Activated T-helper 2 cell treated with anti-CD3 and anti-CD28 coated beads, Interferon-gamma antibody, Interleukin-2, Interleukin-4, amounts not matched to agents 10 μg/mL and 5 μg/mL and 100 μg/mL, durations not matched to agents 14 hours and 24 hours and 36 hours (primary cell): ENCODE measurements at regions not wholly inside any gene's neighbourhood (a gene's known extent, or its start where the extent isn't known, plus 50 kb on each side); places are given as distances from the start of the nearest gene placed in this dataset.
"Not testable (repeated sequence)": the region's sequence is repeated elsewhere in the genome, so short reads cannot be mapped to it uniquely, and the experiment has no call there.

Experiments
- DNase-seq: peaks from one replicate; pipeline ENCODE4 v3.0.0; 2021; ENCODE audit warnings: low spot score
- H3K27ac Mint-ChIP-seq: one replicate; pipeline ENCODE4 v1.8.0; 2021; ENCODE audit warnings: mixed read lengths
- H3K27me3 Mint-ChIP-seq: one replicate; pipeline ENCODE4 v1.8.0; 2021; ENCODE audit warnings: low read depth, mixed read lengths
- H3K36me3 Mint-ChIP-seq: one replicate; pipeline ENCODE4 v1.8.0; 2021; ENCODE audit warnings: low read depth, mixed read lengths
- H3K4me1 Mint-ChIP-seq: one replicate; pipeline ENCODE4 v1.8.0; 2021; ENCODE audit warnings: low read depth, mixed read lengths
- H3K4me3 Mint-ChIP-seq: one replicate; pipeline ENCODE4 v1.8.0; 2021; ENCODE audit warnings: low read depth, mild to moderate bottlenecking, moderate library complexity, mixed read lengths
- H3K9me3 Mint-ChIP-seq: one replicate; pipeline ENCODE4 v1.8.0; 2021; ENCODE audit warnings: mixed read lengths
- intact Hi-C: fragments of 100-400 bp; cut with micrococcal nuclease; formaldehyde crosslinking; loops from one replicate; pipeline ENCODE4 v1.15.1; 2023

GRCh38 chr1:232859216-232859615, 54.0 kb downstream of the MAP10 start:
- DNase-seq = no peak
- intact Hi-C loops = no loop called here
- H3K4me1 Mint-ChIP-seq = peaks cover 3% of the 10 kb centered on the region
- no peaks in the 10 kb centered on the region for H3K9me3 Mint-ChIP-seq
- peaks cover 17% of the 10 kb centered on the region for H3K27me3 Mint-ChIP-seq
- H3K4me3 Mint-ChIP-seq = no peak overlapping the region
- H3K36me3 Mint-ChIP-seq = no peaks in the 10 kb centered on the region
- H3K27ac Mint-ChIP-seq = no peak overlapping the region

DNA sequence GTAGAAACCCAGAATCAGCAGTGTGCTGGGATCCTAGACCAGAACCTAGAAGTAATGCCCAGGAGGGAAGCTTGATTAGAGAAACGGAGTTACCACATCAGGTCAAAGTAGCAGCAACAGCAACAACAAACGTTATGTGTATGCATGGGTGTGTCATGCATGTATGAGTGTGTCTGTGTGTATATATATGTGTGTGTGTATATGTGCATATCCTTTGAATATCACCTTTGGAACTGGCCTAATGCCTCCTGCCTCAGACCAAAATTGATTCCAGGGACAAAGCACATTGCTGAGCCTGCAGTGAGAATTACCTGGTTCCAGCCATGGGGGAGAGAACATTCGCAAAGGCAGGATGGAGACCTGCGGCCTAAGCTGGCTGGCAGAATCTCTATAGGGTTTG, 55.9 kb downstream of the MAP10 start:
- intact Hi-C loops = no loop called here
- Mint-ChIP-seq H3K27me3 (peaks cover 18% of the 10 kb centered on the region), H3K4me1 (no peaks in the 10 kb centered on the region), H3K27ac (no peak overlapping the region), H3K4me3 (no peak overlapping the region), H3K36me3 (no peaks in the 10 kb centered on the region), H3K9me3 (no peaks in the 10 kb centered on the region)
- no peak for DNase-seq

- H3K27ac Mint-ChIP-seq = no peak overlapping the region
- intact Hi-C loops = no loop called here
- H3K4me1 Mint-ChIP-seq = no peaks in the 10 kb centered on the region
- H3K36me3 Mint-ChIP-seq = no peaks in the 10 kb centered on the region
- no peak overlapping the region for H3K4me3 Mint-ChIP-seq
- peaks cover 19% of the 10 kb centered on the region for H3K27me3 Mint-ChIP-seq
- H3K9me3 Mint-ChIP-seq = no peaks in the 10 kb centered on the region
- no peak for DNase-seq
These were observed 58.5 kb downstream of the MAP10 start for GRCh38 chr1:232863544-232864275.

DNA sequence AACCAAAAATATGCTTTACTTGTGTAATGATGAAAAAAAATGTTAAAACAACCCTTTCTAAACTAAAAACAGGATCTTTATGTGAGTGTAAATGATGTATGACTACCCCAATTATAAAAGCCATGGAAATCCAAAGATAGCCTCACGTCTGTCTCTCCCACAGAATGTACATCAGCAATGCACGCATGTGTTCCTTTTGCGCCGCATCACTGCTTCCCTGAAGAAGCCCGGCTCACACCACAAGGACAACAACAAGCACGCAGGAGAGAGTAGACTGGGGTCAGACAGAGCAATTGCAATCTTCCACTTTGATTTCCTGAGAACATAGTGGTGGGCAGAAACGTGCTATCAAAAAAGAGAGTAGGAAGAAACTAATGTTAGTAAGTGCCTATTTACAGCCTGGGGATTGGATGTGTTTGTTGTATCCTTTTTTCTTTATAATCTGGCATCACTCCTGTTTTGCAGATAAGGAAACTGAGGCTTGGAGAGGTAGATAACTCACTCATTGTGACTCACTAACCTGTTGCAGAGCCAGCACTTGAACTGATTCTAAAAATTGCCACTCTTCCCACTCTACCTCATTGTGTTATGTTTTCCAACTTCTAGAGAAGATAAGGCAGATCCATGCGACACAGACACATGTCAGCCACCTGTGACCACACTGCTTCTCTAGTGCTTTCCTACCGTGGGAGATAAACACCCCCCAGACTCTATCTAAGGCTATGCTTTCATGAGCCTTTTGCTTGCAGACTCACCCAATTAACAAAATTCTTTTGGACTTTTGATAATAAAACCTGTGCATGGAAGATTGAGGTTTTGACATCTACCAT, 60.1 kb downstream of the MAP10 start:
- Mint-ChIP-seq H3K27me3 (peaks cover 7% of the 10 kb centered on the region), H3K4me1 (no peaks in the 10 kb centered on the region), H3K9me3 (no peaks in the 10 kb centered on the region), H3K36me3 (no peaks in the 10 kb centered on the region), H3K4me3 (no peak overlapping the region), H3K27ac (no peak overlapping the region)
- intact Hi-C loops = no loop called here
- no peak for DNase-seq

GRCh38 chr1:232868793-232869491, 63.7 kb downstream of the MAP10 start:
- Mint-ChIP-seq H3K4me1 (peaks cover 2% of the 10 kb centered on the region), H3K27me3 (peaks cover 5% of the 10 kb centered on the region), H3K4me3 (no peak overlapping the region), H3K27ac (no peak overlapping the region), H3K9me3 (no peaks in the 10 kb centered on the region), H3K36me3 (no peaks in the 10 kb centered on the region)
- no peak for DNase-seq
- intact Hi-C loops = no loop called here

GRCh38 chr1:232871291-232871969, 66.2 kb downstream of the MAP10 start:
- H3K4me1 Mint-ChIP-seq, H3K27me3 Mint-ChIP-seq, H3K27ac Mint-ChIP-seq, DNase-seq, H3K9me3 Mint-ChIP-seq, H3K36me3 Mint-ChIP-seq, H3K4me3 Mint-ChIP-seq, intact Hi-C loops: not testable (repeated sequence)

DNA sequence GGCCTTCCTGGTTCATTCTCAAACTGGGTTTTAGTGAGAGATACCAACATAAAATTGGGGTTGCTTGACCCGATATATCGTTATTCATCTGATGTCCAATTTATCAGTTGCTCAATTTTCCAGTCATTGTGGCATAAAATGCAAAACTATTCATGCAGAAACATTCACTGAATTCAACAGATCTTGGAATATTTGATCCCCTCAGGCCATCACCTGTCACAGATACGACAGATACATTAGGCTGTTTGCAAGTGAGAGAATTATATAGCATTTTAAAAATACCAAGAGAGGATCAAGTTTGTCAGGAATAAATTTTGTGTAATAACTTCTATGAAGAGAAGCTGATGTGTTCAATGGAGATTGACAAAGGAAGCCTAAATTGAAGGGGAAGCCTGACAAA, 67.1 kb downstream of the MAP10 start:
- no peak for DNase-seq
- intact Hi-C loops = no loop called here
- Mint-ChIP-seq H3K4me1 (peaks cover 14% of the 10 kb centered on the region), H3K27me3 (no peaks in the 10 kb centered on the region), H3K27ac (no peak overlapping the region), H3K4me3 (no peak overlapping the region), H3K9me3 (no peaks in the 10 kb centered on the region), H3K36me3 (no peaks in the 10 kb centered on the region)

- Mint-ChIP-seq H3K27me3 (no peaks in the 10 kb centered on the region), H3K4me3 (no peak overlapping the region), H3K9me3 (no peaks in the 10 kb centered on the region), H3K4me1 (peaks cover 15% of the 10 kb centered on the region), H3K36me3 (no peaks in the 10 kb centered on the region), H3K27ac (no peak overlapping the region)
- DNase-seq = no peak
- intact Hi-C loops = no loop called here
These were observed 67.5 kb downstream of the MAP10 start for GRCh38 chr1:232872738-232873137.

DNA sequence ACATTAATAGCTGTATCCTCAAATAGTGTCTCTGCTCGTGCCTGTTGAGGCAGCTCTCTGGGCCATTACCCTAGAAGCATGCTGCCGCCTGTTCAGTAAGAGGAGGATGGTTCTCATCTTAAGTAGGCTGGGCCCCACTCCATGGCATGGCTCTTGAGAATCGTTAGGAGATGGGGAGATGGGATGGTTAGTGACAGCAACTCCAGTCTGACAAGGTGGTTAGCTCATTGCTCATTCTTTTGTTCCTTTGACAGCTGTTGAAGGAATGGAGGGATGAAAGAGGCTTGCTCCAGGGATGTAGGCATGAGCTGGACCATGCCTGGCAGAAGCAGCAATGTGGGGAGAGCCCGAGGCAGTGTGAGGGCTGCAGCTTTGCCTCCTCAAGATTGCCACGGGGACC, 68.2 kb downstream of the MAP10 start:
- intact Hi-C loops = no loop called here
- DNase-seq = no peak
- H3K4me3 Mint-ChIP-seq = no peak overlapping the region
- H3K27ac Mint-ChIP-seq = no peak overlapping the region
- H3K9me3 Mint-ChIP-seq = no peaks in the 10 kb centered on the region
- no peaks in the 10 kb centered on the region for H3K36me3 Mint-ChIP-seq
- peaks cover 20% of the 10 kb centered on the region for H3K4me1 Mint-ChIP-seq
- no peaks in the 10 kb centered on the region for H3K27me3 Mint-ChIP-seq

- no peaks in the 10 kb centered on the region for H3K9me3 Mint-ChIP-seq
These were observed 68.7 kb downstream of the MAP10 start for GRCh38 chr1:232873931-232874330.

GRCh38 chr1:232875536-232875935, 70.3 kb downstream of the MAP10 start:
- Mint-ChIP-seq H3K4me1 (peaks cover 20% of the 10 kb centered on the region), H3K4me3 (no peak overlapping the region), H3K36me3 (no peaks in the 10 kb centered on the region), H3K9me3 (peaks cover 3% of the 10 kb centered on the region), H3K27ac (no peak overlapping the region), H3K27me3 (no peaks in the 10 kb centered on the region)
- intact Hi-C loops = no loop called here
- no peak for DNase-seq

More at GRCh38 chr1:232873931-232874330, 68.7 kb downstream of the MAP10 start:
- no peak overlapping the region for H3K27ac Mint-ChIP-seq
- intact Hi-C loops = no loop called here
- no peaks in the 10 kb centered on the region for H3K36me3 Mint-ChIP-seq
- no peak overlapping the region for H3K4me3 Mint-ChIP-seq
- DNase-seq = no peak
- H3K27me3 Mint-ChIP-seq = no peaks in the 10 kb centered on the region
- H3K4me1 Mint-ChIP-seq = peaks cover 20% of the 10 kb centered on the region

DNA sequence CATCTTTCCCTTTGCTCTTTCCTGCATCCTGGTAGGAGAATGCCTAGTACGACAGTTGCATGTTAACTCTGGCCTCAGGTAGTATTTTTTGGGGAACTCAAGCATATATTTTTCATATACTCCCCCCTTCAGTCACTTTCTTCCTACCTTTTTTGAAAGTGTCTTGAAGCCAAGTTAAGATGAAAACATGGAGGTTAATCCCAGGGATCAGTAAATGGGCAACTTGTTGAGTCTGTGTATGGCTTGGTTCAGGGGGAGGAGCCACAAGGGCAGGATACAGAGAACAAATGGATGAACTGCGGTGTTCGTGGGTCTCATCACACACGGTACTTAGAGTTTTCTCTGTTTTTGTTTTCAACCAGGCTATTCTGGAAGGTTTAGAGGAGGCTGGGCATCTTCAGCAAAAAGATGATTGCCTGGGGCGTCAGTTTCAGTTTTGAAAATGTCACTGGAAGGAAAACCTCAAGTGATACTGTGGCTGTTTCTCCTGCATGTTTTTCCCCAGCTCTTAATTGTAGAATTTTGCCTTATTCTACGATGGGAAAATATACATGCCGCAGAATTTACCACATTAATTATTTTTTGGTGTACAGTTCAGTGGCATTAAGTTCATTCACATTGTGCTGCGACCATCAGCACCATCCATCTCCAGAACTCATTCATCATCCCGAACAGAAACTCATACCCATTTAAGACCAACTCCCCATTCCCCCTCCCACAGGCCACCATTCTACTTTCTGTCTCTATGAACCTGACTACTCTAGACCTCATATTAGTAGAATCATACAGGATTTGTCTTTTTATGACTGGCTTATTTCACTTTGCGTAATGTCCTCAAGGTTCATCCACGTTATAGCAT, 71.5 kb downstream of the MAP10 start:
- DNase-seq = no peak
- intact Hi-C loops = loop anchor here (1.0 to 2.0 kb wide), 4 partner anchors 15 to 74 kb away; partner anchors contain the start of gene NTPCR
- H3K27ac Mint-ChIP-seq = peak overlapping the region; percentile 75
- no peaks in the 10 kb centered on the region for H3K27me3 Mint-ChIP-seq
- peaks cover 20% of the 10 kb centered on the region for H3K4me1 Mint-ChIP-seq
- no peak overlapping the region for H3K4me3 Mint-ChIP-seq
- no peaks in the 10 kb centered on the region for H3K36me3 Mint-ChIP-seq
- H3K9me3 Mint-ChIP-seq = peaks cover 3% of the 10 kb centered on the region
